ENCODE measurements at regions not wholly inside any gene's neighbourhood (a gene's known extent, or its start where the extent isn't known, plus 50 kb on each side); places are given as distances from the start of the nearest gene placed in this dataset.
"Not testable (repeated sequence)": the region's sequence is repeated elsewhere in the genome, so short reads cannot be mapped to it uniquely, and the experiment has no call there.

DNA sequence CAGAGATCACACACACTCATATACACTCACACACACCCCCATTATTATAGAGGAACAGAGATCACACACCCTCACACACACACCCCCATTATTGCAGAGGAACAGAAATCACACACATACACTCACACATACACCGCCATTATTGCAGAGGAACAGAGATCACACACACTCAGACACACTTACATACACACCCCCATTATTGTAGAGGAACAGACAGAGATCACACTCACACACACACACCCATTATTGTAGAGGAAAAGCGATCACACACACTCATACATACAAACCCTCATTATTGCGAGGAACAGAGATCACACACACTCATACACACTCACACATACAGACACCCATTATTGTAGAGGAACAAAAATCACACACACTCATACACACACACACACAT, 239.0 kb downstream of the BUB3 start:
- no peak for DNase-seq
- H3K27me3 Mint-ChIP-seq = peaks cover 11% of the 10 kb centered on the region
- H3K4me3 Mint-ChIP-seq = no peak overlapping the region
- H3K4me1 Mint-ChIP-seq = no peaks in the 10 kb centered on the region
- H3K27ac Mint-ChIP-seq = no peak overlapping the region
- no peak for ATAC-seq
- peaks cover 0 to 5% of the 10 kb centered on the region in 2 donors for H3K9me3 Mint-ChIP-seq

DNA sequence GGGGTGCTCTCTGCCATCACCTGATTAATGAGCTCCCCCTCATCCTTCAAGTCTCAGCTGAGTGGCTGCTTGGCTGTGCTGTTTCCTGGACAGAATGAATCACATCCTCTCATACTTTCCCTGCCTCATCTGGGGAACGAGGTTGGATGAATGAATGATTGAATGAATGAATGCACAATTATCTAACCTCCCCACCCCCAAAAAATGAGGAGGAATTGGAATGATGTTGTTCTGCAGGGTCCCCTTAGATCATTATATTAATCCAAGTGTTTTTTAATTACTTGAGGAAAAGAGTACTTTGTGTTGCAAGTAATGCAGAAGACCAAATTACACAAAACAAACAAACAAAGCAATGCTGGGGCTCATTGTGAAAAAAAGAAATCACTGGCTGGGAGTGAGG, 240.2 kb downstream of the BUB3 start:
- peaks cover 0 to 5% of the 10 kb centered on the region in 2 donors for H3K9me3 Mint-ChIP-seq
- peaks cover 11% of the 10 kb centered on the region for H3K27me3 Mint-ChIP-seq
- ATAC-seq (no peak), DNase-seq (no peak)
- H3K4me3 Mint-ChIP-seq = no peak overlapping the region
- no peaks in the 10 kb centered on the region for H3K4me1 Mint-ChIP-seq
- no peak overlapping the region for H3K27ac Mint-ChIP-seq

DNA sequence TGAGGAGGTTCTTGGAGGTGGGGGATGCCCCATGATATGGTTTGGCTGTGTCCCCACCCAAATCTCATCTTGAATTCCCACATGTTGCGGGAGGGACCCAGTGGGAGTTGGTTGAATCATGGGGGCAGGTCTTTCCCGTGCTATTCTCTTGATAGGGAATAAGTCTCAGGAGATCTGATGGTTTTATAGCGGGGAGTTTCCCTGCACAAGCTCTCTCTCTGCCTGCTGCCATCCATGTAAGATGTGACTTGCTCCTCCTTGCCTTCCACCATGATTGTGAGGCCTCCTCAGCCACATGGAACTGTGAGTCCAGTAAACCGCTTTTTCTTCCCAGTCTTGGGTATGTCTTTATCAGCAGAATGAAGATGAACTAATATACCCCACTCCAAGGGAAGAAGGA, 241.0 kb downstream of the BUB3 start:
- not testable (repeated sequence) for H3K4me3 Mint-ChIP-seq, DNase-seq, H3K9me3 Mint-ChIP-seq

DNA sequence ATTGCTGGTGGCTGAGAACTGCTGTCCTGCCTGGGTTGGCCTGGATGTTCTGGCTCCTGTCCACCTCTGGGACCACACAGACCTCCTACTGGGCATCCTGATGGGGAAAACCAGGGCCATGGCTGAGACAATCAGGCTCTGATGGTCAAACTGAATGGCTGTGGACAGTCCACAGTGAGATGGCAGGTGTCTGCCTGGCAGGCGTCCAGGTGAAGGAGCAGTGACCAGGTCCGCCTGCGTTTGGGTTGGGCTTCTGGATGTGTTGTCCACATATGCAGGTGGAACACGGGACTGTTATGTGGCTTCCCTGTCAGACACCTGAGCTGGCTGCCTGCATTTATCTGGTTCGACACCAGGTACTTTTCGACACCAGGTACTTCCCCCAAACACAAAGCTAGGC, 241.7 kb downstream of the BUB3 start:
- Mint-ChIP-seq H3K27me3 (peaks cover 15% of the 10 kb centered on the region), H3K27ac (no peak overlapping the region), H3K4me1 (no peaks in the 10 kb centered on the region), H3K9me3 (peaks cover 0 to 5% of the 10 kb centered on the region in 2 donors), H3K4me3 (no peak overlapping the region)
- DNase-seq (no peak), ATAC-seq (no peak)

More for the DNA sequence above, 241.0 kb downstream of the BUB3 start:
- H3K27ac Mint-ChIP-seq = peak overlapping the region in 1 of 2 donors; percentile 5
- peaks cover 17% of the 10 kb centered on the region for H3K27me3 Mint-ChIP-seq
- ATAC-seq, H3K4me1 Mint-ChIP-seq: not testable (repeated sequence)

DNA sequence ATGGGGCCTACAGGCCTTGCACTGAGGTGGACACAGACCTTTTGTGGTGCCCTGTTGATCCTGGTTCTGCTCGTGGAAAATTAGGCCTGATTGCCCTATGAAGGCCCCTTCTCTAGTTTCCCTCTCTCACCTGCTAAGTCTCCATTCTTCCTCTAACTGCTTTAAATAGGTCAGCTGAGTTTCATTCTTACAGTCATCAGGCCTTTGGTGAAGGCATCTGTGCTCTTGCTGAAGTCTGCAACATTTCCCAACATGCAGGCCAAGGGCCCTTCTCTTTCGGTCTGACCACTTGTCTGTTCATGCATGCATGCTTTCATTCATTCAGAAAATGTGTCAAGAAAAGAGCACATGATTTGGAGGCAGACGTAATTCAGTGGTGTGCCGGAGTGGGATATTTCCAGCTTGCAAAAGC, 244.0 kb downstream of the BUB3 start:
- DNase-seq = no peak
- H3K27ac Mint-ChIP-seq = no peak overlapping the region
- H3K4me3 Mint-ChIP-seq = no peak overlapping the region
- ATAC-seq = no peak
- H3K27me3 Mint-ChIP-seq = peaks cover 7% of the 10 kb centered on the region
- H3K4me1 Mint-ChIP-seq = no peaks in the 10 kb centered on the region
- peaks cover 0 to 5% of the 10 kb centered on the region in 2 donors for H3K9me3 Mint-ChIP-seq

DNA sequence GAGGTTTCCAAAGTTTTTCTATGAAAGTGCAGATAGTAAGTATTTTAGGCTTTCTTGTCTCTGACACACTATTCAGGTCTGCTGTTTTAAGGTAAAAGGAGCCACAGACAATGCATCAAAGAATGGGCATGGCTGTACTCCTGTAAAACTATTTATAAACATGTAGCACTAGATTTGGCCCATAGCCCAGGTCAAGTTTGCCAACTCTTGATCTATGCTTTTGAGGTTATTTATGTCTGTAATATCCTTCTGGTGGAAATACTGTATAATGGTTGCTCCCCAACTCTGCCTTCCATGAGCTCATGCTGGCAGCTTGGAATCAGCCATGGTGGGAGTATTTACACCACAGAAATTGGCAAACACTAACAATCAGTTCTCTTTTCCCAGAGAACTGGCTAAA, 244.6 kb downstream of the BUB3 start:
- Mint-ChIP-seq H3K27me3 (peaks cover 7% of the 10 kb centered on the region), H3K27ac (no peak overlapping the region), H3K9me3 (peaks cover 3 to 10% of the 10 kb centered on the region in 2 donors), H3K4me3 (no peak overlapping the region), H3K4me1 (no peaks in the 10 kb centered on the region)
- DNase-seq (no peak), ATAC-seq (no peak)

DNA sequence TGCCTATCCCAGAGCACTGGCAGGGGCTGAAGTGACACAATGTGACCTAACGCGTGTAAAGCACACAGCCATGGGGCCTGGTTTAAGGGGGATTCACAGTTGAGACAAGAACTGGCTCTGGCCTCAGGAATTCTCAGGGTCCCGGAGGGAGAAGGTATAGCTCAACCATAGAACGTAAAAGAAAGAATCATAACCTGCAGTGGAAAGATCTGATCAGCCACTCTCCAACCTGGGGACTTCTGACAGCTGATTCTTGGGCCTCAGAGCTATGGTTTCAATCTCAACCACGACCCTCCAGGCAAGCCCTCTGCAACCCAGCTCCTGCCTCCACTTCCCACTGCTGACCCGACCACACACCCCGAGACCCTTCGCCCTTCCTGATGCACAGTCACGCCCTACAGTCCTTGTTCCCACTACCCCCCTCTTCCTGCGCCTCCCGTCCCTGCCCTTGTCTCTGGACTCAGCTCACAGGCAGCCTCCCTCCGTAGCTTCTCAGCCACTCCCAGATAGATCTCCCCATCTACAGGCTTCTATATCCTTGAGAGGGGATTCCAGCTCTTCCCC, 245.2 kb downstream of the BUB3 start:
- ATAC-seq (no peak), DNase-seq (no peak)
- H3K27ac Mint-ChIP-seq = no peak overlapping the region
- H3K9me3 Mint-ChIP-seq = peaks cover 5 to 13% of the 10 kb centered on the region in 2 donors
- H3K27me3 Mint-ChIP-seq = peaks cover 7% of the 10 kb centered on the region
- H3K4me1 Mint-ChIP-seq = no peaks in the 10 kb centered on the region
- no peak overlapping the region for H3K4me3 Mint-ChIP-seq

DNA sequence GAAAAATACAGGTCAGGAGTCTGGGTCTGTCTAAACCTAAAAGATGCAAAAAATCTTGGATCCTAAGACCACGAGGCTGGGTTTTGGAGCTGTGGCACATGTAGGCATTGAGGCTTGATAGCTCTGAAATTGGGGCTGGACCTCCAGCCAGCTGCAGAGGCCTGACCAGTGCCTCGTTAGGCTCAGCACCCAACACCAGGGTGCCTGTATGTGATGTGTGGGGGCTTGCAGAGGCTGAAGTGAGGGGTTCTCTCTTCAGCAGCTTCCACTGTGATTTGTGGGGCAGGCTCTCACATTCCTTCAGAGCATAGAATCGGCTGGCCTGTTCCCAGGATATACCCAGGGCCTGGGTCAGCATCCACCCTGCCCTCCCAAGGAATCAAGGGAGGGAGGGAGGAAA, 247.8 kb downstream of the BUB3 start:
- DNase-seq = no peak
- H3K27ac Mint-ChIP-seq = no peak overlapping the region
- H3K4me1 Mint-ChIP-seq = no peaks in the 10 kb centered on the region
- peaks cover 7% of the 10 kb centered on the region for H3K27me3 Mint-ChIP-seq
- peaks cover 22 to 26% of the 10 kb centered on the region in 2 donors for H3K9me3 Mint-ChIP-seq
- ATAC-seq = no peak
- no peak overlapping the region for H3K4me3 Mint-ChIP-seq

DNA sequence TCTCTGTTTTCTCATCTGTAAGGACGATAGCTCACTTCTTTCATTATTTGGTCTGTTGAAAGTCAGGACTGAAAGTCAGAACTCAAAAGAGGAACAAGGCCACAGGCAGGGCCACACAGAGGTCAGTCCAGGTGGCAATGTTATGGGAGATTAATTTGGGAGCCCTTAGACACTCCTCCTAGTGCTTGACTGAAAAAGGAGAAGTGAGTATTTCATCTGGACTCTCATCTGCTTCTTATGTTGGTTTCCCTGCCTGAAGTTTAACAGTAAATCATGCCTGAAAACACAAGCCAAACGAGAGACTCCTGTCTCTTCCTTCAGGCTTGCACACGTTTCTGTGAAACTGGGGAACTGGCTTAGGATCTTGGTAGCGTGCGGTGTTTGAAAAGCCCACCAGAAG, 248.5 kb downstream of the BUB3 start:
- no peak for ATAC-seq
- peaks cover 7% of the 10 kb centered on the region for H3K27me3 Mint-ChIP-seq
- H3K4me3 Mint-ChIP-seq = no peak overlapping the region
- no peak for DNase-seq
- H3K9me3 Mint-ChIP-seq = peaks cover 22 to 26% of the 10 kb centered on the region in 2 donors
- H3K4me1 Mint-ChIP-seq = no peaks in the 10 kb centered on the region
- H3K27ac Mint-ChIP-seq = no peak overlapping the region

DNA sequence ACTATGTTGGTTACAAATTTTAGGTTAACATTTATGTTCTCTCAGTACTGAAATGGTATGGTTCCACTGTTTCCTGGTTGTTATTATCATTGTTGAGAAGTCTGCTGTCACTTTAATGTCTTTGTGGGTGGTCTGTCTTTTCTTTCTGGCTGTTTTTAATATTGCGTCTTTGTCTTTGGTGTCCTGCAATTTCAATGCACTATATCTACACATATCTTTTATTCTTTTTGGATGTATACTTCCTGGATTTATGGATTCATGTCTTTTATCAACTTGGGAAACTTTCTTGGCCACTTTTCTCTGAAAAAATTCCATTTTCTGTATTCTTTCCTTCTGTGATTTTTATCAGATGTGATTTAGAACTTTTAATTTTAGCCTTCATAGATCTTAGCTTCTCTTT, 250.2 kb downstream of the BUB3 start:
- DNase-seq (no peak), ATAC-seq (no peak)
- Mint-ChIP-seq H3K9me3 (peaks cover 22 to 26% of the 10 kb centered on the region in 2 donors), H3K27me3 (peaks cover 7% of the 10 kb centered on the region), H3K27ac (no peak overlapping the region), H3K4me3 (no peak overlapping the region), H3K4me1 (no peaks in the 10 kb centered on the region)

DNA sequence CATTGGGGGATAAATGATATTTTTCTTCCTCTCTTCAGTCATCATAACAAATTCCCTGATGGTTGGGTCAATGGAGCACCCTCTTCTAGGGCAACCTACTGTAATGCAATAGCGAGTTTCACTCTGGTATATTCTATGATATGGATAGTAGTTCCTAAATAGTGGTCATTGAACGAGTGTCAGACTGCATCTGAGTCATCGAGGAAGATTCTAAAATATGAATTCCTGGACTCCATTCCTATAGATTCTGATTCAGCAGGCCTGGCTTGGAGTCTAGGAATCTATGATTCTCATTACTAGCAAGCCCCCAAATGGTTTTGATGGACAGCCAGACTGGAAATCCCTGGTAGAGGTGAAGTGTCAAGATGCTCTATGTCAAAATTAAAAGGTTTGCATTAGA, 254.5 kb downstream of the BUB3 start:
- ATAC-seq (no peak), DNase-seq (no peak)
- no peaks in the 10 kb centered on the region for H3K4me1 Mint-ChIP-seq
- peaks cover 17% of the 10 kb centered on the region for H3K27me3 Mint-ChIP-seq
- H3K27ac Mint-ChIP-seq = no peak overlapping the region
- H3K9me3 Mint-ChIP-seq = peaks cover 19 to 22% of the 10 kb centered on the region in 2 donors
- H3K4me3 Mint-ChIP-seq = no peak overlapping the region

DNA sequence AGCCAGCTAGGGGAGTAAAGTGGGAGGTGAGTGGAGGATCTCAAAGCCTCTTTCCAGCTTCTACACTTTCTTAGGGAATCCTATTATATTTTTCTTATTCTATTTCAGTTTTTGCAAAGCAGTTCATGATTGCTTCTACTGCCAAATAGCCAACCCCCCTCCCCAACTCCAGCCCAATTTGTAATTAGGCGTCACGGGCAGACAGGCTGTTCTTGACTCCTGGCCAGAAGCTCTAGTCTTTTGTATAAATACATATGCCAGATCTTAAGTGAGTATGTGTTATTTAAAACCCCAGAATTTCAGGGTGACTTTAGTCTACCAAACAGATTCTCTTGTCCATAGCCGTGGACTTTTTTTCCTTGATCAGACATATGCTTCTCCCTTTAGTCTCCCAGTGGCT, 255.2 kb downstream of the BUB3 start:
- Mint-ChIP-seq H3K4me3 (no peak overlapping the region), H3K27me3 (peaks cover 17% of the 10 kb centered on the region), H3K9me3 (peaks cover 16 to 17% of the 10 kb centered on the region in 2 donors), H3K4me1 (no peaks in the 10 kb centered on the region), H3K27ac (no peak overlapping the region)
- ATAC-seq (no peak), DNase-seq (no peak)

DNA sequence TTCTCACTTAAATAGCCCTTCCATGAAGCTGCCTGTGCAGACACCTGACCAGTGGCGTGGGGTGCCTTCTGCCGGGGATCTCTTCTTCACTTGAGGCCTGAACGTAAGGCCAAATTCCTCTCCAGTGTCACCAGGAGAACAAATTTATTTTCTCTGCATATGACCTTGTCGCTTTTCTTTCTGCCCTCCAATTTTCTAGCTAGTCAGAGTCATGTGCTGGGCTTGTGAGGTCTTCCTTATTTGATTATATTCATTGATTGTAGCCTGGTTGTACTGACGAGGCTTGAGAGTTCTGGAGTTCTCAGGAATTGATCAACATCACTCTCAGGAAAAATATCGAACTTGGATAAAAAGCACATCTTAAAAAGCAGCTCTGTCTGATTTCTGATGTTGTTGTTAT, 255.7 kb downstream of the BUB3 start:
- Mint-ChIP-seq H3K9me3 (peaks cover 11 to 12% of the 10 kb centered on the region in 2 donors), H3K4me3 (no peak overlapping the region), H3K27me3 (peaks cover 17% of the 10 kb centered on the region), H3K4me1 (no peaks in the 10 kb centered on the region), H3K27ac (no peak overlapping the region)
- DNase-seq (no peak), ATAC-seq (no peak)

DNA sequence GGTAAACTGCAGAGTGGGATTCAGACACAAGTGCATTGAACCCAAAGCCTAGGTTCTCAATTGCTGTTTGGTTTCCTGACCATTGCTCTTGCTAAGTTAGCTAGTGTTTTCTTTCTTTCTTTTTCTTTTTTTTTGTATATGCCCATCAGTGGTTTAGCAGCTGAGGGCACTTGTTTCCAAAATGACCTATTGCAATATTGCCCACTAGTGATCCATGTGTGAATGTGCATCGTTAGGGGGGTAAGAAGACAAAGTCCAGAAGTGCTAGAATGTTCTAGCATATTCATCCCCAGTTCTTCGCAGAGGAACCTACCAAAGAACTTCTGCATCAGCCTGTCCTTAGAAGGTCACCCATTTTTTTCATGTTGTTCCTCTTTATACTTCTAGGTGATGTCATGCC, 252.8 kb upstream of the GPR26 start:
- Mint-ChIP-seq H3K4me1 (no peaks in the 10 kb centered on the region), H3K9me3 (no peaks in the 10 kb centered on the region), H3K27ac (no peak overlapping the region), H3K27me3 (peaks cover 27% of the 10 kb centered on the region), H3K4me3 (no peak overlapping the region)
- no peak for DNase-seq
- no peak for ATAC-seq

DNA sequence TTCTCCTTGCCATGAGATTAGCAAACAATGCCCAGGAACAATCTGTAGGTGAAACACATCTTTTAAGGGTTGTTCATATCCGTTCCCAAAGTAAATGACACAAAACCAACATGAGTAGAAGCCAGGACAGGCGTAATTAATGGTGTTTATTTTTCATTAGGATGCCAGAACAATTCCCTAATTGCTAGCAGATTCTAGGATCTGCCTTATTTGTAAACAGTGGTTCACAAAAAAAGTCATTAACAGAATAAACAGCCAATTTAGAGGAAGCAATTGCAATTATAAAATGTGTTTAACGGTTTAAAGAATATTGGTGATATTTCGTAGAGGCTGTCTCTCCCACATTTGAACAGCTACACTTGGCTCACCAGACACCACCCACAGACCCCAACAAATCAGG, 250.6 kb upstream of the GPR26 start:
- Mint-ChIP-seq H3K27ac (no peak overlapping the region), H3K27me3 (peaks cover 17% of the 10 kb centered on the region), H3K4me3 (no peak overlapping the region), H3K4me1 (no peaks in the 10 kb centered on the region), H3K9me3 (no peaks in the 10 kb centered on the region)
- ATAC-seq (no peak), DNase-seq (no peak)

DNA sequence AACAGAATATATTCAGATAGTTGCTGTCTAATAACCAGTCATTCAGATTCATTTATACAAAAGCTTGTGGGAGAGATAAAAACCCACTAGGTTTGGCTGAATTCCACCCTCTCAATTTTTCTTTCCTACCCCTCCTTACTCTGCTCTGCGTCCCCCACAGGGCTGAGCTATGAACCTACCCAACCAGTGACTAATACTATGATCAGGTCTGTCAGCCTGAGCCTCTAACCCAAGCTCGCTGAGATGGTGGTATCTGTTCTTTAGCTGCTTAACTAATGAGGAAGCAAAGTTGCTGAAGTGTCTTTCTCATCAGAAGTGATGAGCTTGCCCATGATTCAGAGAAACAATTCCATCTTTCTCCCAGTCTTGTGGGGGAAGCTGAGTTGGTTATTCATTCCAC, 248.7 kb upstream of the GPR26 start:
- Mint-ChIP-seq H3K27ac (no peak overlapping the region), H3K4me3 (no peak overlapping the region), H3K9me3 (no peaks in the 10 kb centered on the region), H3K27me3 (peaks cover 17% of the 10 kb centered on the region), H3K4me1 (no peaks in the 10 kb centered on the region)
- ATAC-seq (no peak), DNase-seq (no peak)

DNA sequence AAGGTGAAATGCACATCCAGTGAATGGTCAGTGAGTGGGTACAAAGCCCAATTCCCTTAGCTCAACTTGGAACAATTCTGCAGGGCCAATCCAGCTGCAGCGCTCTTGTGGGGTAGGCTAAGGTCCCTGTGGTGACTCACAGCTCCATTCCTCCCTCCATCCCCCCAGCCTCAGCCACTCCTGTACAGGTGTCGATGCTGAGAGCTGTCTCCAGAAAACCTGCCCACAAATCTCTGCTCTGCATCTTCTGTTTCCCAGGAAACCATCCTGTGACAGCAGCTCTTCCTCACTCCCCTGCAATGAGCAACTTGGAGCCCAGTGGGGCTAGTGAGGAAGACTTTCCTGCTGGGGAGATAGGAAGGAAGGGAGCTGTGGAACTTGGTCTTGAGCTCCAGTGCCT, 244.7 kb upstream of the GPR26 start:
- no peak overlapping the region for H3K27ac Mint-ChIP-seq
- H3K4me3 Mint-ChIP-seq = no peak overlapping the region
- H3K9me3 Mint-ChIP-seq = no peaks in the 10 kb centered on the region
- DNase-seq (no peak), ATAC-seq (no peak)
- no peaks in the 10 kb centered on the region for H3K4me1 Mint-ChIP-seq
- peaks cover 10% of the 10 kb centered on the region for H3K27me3 Mint-ChIP-seq
